ENCODE measurements at regions not wholly inside any gene's neighbourhood (a gene's known extent, or its start where the extent isn't known, plus 50 kb on each side); places are given as distances from the start of the nearest gene placed in this dataset.

- Histone ChIP-seq H3K4me3 (no peak overlapping the region), H3K36me3 (no peaks in the 10 kb centered on the region), H3K9me3 (no peaks in the 10 kb centered on the region), H3K27ac (no peak overlapping the region), H3K27me3 (peaks cover 0 to 7% (median 6%) of the 10 kb centered on the region in 3 donors), H3K4me1 (no peaks in the 10 kb centered on the region)
- intact Hi-C loops (cut with DNase I; ENCODE audit: low total_unique reads), result no loop called here
- ATAC-seq (no peak), DNase-seq (no peak)
- TF ChIP-seq, protein P1, sequence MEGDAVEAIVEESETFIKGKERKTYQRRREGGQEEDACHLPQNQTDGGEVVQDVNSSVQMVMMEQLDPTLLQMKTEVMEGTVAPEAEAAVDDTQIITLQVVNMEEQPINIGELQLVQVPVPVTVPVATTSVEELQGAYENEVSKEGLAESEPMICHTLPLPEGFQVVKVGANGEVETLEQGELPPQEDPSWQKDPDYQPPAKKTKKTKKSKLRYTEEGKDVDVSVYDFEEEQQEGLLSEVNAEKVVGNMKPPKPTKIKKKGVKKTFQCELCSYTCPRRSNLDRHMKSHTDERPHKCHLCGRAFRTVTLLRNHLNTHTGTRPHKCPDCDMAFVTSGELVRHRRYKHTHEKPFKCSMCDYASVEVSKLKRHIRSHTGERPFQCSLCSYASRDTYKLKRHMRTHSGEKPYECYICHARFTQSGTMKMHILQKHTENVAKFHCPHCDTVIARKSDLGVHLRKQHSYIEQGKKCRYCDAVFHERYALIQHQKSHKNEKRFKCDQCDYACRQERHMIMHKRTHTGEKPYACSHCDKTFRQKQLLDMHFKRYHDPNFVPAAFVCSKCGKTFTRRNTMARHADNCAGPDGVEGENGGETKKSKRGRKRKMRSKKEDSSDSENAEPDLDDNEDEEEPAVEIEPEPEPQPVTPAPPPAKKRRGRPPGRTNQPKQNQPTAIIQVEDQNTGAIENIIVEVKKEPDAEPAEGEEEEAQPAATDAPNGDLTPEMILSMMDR (IDR thresholded peaks at IDR 0.05 in 4 of 5, conservative IDR thresholded peaks at IDR 0.05 in 1 of 5), result no peak
- TF ChIP-seq POLR2A (IDR thresholded peaks at IDR 0.05), result no peak
- in situ Hi-C loops (cut with MboI; ENCODE audit: low sequenced_read_pairs in 4 of 4), result no loop called here
Observed at GRCh38 chr19:13700621-13701020, 63.7 kb upstream of the MRI1 start.

- H3K4me1 ChIP-seq, result no peaks in the 10 kb centered on the region
- H3K36me3 ChIP-seq, result no peaks in the 10 kb centered on the region
- H3K27ac ChIP-seq, result no peak overlapping the region
- ATAC-seq (no peak), DNase-seq (no peak)
- no peak overlapping the region for H3K4me3 ChIP-seq
- peaks cover 0 to 7% (median 6%) of the 10 kb centered on the region in 3 donors for H3K27me3 ChIP-seq
- intact Hi-C loops (cut with DNase I; ENCODE audit: low total_unique reads) (no loop called here), in situ Hi-C loops (cut with MboI; ENCODE audit: low sequenced_read_pairs in 4 of 4) (no loop called here)
- H3K9me3 ChIP-seq, result no peaks in the 10 kb centered on the region
- TF ChIP-seq, protein P1 (IDR thresholded peaks at IDR 0.05 in 4 of 5, conservative IDR thresholded peaks at IDR 0.05 in 1 of 5), result no peak
- TF ChIP-seq POLR2A (IDR thresholded peaks at IDR 0.05), result no peak
Observed at GRCh38 chr19:13699786-13700185, 64.5 kb upstream of the MRI1 start.

GRCh38 chr19:13696839-13697238 lies 67.5 kb upstream of the MRI1 start:
- ATAC-seq (no peak), DNase-seq (no peak)
- no peak overlapping the region for H3K27ac ChIP-seq
- no peaks in the 10 kb centered on the region for H3K9me3 ChIP-seq
- no peak for TF ChIP-seq POLR2A (IDR thresholded peaks at IDR 0.05)
- TF ChIP-seq, protein P1 (IDR thresholded peaks at IDR 0.05 in 4 of 5, conservative IDR thresholded peaks at IDR 0.05 in 1 of 5), result no peak
- no peaks in the 10 kb centered on the region for H3K4me1 ChIP-seq
- intact Hi-C loops (cut with DNase I; ENCODE audit: low total_unique reads) (no loop called here), in situ Hi-C loops (cut with MboI; ENCODE audit: low sequenced_read_pairs in 4 of 4) (no loop called here)
- peaks cover 0 to 7% (median 6%) of the 10 kb centered on the region in 3 donors for H3K27me3 ChIP-seq
- H3K36me3 ChIP-seq, result no peaks in the 10 kb centered on the region
- no peak overlapping the region for H3K4me3 ChIP-seq

GRCh38 chr19:13693889-13694288 lies 70.4 kb upstream of the MRI1 start:
- in situ Hi-C loops (cut with MboI; ENCODE audit: low sequenced_read_pairs in 4 of 4) (no loop called here), intact Hi-C loops (cut with DNase I; ENCODE audit: low total_unique reads) (no loop called here)
- Histone ChIP-seq H3K36me3 (no peaks in the 10 kb centered on the region), H3K4me1 (no peaks in the 10 kb centered on the region), H3K9me3 (no peaks in the 10 kb centered on the region), H3K4me3 (no peak overlapping the region), H3K27ac (no peak overlapping the region), H3K27me3 (no peaks in the 10 kb centered on the region)
- no peak for ATAC-seq
- DNase-seq, result no peak
- no peak for TF ChIP-seq POLR2A (IDR thresholded peaks at IDR 0.05)
- TF ChIP-seq, protein P1 (IDR thresholded peaks at IDR 0.05 in 4 of 5, conservative IDR thresholded peaks at IDR 0.05 in 1 of 5), result no peak
